ENCODE measurements at regions not wholly inside any gene's neighbourhood (a gene's known extent, or its start where the extent isn't known, plus 50 kb on each side); places are given as distances from the start of the nearest gene placed in this dataset.

DNA sequence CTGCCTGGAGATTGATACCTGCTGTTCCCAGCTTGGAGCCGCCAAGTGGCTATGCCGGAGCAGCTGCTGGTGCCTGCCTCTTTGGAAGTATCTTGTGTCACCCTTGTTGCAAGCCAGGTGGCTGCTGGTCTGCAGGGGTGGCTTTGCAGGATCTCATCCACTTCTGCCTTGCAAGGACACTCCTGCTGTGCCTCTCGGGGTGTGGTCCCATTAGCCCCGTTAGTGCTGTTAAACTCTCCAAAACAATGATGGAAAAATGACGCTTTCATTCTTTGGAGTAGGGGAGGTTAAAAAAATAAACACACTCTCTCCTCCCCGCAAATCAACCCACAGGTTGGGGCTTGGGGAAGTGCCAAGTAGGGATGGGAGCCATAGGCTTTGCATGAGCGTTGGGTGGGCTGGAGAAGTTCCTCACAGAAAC, 352.8 kb downstream of the RNF144A start:
- H3K27me3 Mint-ChIP-seq = peaks cover 6% of the 10 kb centered on the region
- no peak overlapping the region for H3K27ac Mint-ChIP-seq
- DNase-seq = no peak
- no peaks in the 10 kb centered on the region for H3K4me1 Mint-ChIP-seq (ENCODE audit: low read depth)
- H3K4me3 Mint-ChIP-seq = no peak overlapping the region
- H3K36me3 Mint-ChIP-seq (ENCODE audit: low read depth) = no peaks in the 10 kb centered on the region
- no peaks in the 10 kb centered on the region for H3K9me3 Mint-ChIP-seq

DNA sequence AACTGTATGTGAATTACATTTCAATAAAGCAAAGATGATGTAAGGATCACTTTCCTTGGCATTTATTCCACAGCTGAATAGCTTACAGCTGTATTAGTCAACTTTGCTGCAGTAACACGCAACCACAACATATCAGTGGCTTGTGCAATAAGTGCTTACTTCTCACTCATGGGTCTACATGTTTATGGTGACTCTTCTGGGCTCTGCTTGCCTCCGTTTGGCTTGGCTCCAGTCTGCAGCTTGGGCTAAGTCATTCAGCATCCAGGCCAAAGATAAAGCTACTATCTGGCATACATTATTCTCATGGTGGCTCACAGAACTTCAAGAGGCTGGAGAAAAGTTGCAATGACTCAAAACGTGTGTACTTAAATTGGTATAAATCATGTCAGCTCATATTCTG, 355.0 kb downstream of the RNF144A start:
- H3K36me3 Mint-ChIP-seq (ENCODE audit: low read depth) = no peaks in the 10 kb centered on the region
- H3K4me3 Mint-ChIP-seq = no peak overlapping the region
- peaks cover 6% of the 10 kb centered on the region for H3K27me3 Mint-ChIP-seq
- DNase-seq = no peak
- H3K27ac Mint-ChIP-seq = no peak overlapping the region
- H3K9me3 Mint-ChIP-seq = no peaks in the 10 kb centered on the region
- H3K4me1 Mint-ChIP-seq (ENCODE audit: low read depth) = no peaks in the 10 kb centered on the region

DNA sequence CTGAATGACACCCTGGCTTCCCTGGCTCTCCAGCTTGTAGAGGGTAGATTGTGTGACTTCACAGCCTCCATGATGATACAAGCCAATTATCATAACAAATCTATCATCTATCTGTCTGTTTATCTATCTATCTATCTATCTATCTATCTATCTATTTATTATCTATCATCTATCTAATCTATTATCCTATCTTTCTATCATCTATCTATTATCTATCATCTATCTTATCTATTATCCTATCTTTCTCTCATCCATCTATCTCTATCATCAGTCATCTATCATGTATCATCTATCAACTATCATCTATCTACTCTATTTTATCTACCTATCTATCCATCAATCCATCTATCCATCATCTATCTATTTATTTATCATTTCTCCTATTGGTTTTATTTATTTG, 361.8 kb downstream of the RNF144A start:
- Mint-ChIP-seq H3K4me3 (no peak overlapping the region), H3K27me3 (peaks cover 5% of the 10 kb centered on the region), H3K36me3 (ENCODE audit: low read depth) (no peaks in the 10 kb centered on the region), H3K27ac (no peak overlapping the region), H3K9me3 (no peaks in the 10 kb centered on the region), H3K4me1 (ENCODE audit: low read depth) (no peaks in the 10 kb centered on the region)
- no peak for DNase-seq

DNA sequence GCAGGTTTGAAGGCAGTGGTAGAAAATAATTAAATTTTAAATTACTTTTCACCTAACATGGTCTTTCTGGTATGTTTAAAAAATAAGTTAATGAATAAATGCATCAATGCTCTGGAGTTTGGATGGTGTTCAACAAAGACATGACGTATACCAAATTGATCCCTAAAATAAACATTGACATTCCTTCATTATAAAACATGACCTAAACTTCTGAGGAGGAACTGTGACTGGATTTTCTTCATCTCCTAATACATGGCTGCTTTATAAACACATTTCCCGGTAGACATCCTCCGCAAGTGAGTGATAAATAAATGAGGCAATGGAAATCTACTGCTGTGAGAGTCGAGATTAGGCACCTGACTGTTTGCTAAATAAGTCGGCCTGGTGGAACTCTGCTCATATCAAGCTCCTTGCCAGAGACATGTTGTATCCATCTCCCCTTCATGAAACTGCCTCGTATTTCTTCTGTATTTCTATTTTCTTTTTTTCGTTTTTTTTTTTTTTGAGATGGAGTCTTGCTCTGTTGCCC, 362.3 kb downstream of the RNF144A start:
- no peak overlapping the region for H3K27ac Mint-ChIP-seq
- no peak for DNase-seq
- peaks cover 4% of the 10 kb centered on the region for H3K4me1 Mint-ChIP-seq (ENCODE audit: low read depth)
- no peaks in the 10 kb centered on the region for H3K36me3 Mint-ChIP-seq (ENCODE audit: low read depth)
- H3K27me3 Mint-ChIP-seq = peaks cover 2% of the 10 kb centered on the region
- no peak overlapping the region for H3K4me3 Mint-ChIP-seq
- H3K9me3 Mint-ChIP-seq = no peaks in the 10 kb centered on the region

DNA sequence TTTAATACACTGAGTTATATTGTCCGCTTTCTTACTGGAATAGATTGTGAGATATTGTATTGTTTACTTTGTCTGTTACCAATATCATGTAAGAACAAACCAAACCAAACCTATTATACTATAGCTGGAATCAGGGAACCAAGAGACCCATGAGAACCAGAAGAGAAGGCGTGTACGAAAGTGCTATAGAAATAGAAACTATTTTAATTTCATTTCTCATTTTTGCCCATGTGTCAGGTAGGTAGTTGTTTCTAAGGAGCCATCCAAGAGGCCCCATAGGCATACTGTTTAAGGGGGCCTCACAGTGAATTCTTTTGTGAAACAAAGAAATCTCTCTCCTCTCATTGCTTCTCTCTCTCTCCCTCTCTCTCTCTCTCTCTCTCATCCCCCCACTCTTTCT, 363.6 kb downstream of the RNF144A start:
- peaks cover 4% of the 10 kb centered on the region for H3K4me1 Mint-ChIP-seq (ENCODE audit: low read depth)
- H3K4me3 Mint-ChIP-seq = no peak overlapping the region
- no peaks in the 10 kb centered on the region for H3K36me3 Mint-ChIP-seq (ENCODE audit: low read depth)
- DNase-seq = no peak
- peaks cover 2% of the 10 kb centered on the region for H3K27me3 Mint-ChIP-seq
- H3K9me3 Mint-ChIP-seq = no peaks in the 10 kb centered on the region
- no peak overlapping the region for H3K27ac Mint-ChIP-seq

DNA sequence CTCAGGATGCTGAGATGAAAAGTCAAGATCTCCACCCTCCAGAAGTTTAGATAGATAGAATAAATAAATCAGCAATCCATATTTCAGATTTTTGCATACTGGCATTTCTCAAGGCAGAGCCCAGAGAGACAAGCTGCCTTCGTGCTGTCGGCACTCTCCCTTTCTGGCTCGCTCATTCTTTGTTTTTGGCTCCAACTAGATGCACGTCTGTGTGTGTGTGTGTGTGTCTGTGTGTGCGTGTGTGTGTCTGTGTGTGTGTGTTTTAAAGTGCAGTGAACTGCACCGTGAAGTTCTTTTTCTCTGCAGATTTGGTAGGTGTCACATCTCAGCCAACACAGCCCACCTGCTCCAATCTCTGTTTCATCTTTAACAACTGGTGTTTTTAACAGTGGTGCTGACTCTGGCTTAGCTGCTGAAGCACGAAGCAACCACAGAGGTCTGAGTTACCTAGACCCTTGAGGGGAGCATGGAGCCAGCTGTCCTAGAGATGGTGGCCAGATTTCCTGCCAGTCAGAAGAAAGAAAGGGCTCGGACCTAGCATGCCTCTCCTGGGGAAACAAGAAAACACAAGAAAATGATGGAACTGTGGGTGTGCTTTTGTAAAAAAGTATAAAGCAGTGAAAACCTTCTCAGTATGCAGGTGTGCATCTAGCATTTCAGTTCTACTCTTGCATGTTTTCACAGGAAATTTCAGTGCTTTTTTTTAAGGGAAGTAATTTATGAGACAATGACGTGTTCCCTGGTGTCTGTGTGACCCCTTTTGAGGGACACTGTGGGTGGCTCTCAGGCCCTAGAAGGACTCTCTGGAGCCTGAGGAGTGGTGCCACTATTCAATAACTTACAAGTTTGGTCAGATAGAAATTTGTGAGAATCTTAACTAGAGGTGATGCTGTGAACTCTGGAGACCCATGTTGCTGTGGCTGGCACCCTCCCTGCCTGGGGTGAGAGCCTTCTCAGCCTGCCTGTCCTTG, 364.3 kb downstream of the RNF144A start:
- Mint-ChIP-seq H3K4me3 (no peak overlapping the region), H3K27ac (no peak overlapping the region), H3K9me3 (no peaks in the 10 kb centered on the region), H3K27me3 (peaks cover 2% of the 10 kb centered on the region), H3K36me3 (ENCODE audit: low read depth) (no peaks in the 10 kb centered on the region), H3K4me1 (ENCODE audit: low read depth) (peaks cover 4% of the 10 kb centered on the region)
- DNase-seq = no peak

DNA sequence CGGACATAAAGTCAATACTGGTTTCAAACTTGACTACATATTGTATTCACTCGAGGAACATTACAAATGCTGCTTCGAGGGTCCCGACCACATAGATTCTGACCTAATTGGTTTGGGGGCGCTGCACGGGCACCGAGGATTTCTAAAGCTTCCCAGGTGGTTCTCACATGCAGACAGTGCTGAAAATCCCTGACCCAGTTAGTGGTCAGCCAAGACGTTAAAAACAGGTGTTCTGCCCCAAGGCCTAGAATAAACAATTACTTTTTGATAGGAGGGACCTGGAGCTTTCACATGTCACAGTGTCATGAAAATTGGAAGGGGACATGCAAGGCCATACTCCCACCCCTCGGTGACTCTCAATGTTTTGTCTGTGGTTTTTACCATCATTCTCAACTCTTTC, 368.9 kb downstream of the RNF144A start:
- no peak overlapping the region for H3K27ac Mint-ChIP-seq
- H3K27me3 Mint-ChIP-seq = no peaks in the 10 kb centered on the region
- peaks cover 4% of the 10 kb centered on the region for H3K4me1 Mint-ChIP-seq (ENCODE audit: low read depth)
- H3K36me3 Mint-ChIP-seq (ENCODE audit: low read depth) = no peaks in the 10 kb centered on the region
- H3K4me3 Mint-ChIP-seq = no peak overlapping the region
- H3K9me3 Mint-ChIP-seq = no peaks in the 10 kb centered on the region
- no peak for DNase-seq

DNA sequence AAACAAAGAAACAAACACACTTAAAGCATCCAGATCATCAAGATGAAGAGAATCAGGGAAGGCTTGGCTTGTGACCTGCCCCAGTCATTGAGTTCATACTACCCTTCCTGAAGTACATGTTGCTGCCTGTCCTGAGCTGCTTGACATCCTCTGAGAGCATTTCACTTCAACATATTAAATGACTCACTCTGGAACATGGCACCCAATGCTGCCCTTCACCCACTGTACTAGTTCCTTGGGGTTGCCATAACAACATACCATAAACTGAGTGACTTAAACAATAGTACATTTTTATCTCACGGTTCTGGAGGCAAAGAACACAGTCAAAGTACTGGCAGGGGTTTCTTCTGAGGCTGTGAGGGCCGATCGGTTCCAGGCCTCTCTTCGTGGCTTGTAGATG, 371.3 kb downstream of the RNF144A start:
- Mint-ChIP-seq H3K4me3 (no peak overlapping the region), H3K4me1 (ENCODE audit: low read depth) (peaks cover 4% of the 10 kb centered on the region)
- DNase-seq = no peak

DNA sequence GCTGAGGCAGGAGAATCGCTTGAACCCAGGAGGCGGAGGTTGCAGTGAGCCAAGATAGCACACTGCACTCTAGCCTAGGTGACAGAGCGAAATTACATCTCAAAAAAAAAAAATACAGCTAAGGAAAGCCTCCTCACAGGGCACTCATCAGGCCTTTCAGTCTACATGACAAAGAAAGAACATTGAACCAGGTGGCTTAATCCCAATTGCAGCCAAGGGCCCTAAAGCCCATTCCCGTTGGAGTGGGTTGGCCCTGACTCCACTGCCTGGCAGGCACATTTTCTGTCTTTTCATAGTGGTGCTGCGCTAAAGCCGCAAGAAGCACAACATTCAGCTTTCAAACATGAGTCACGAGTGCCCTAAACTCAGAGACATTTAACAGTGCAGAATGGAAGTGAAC, 372.5 kb downstream of the RNF144A start:
- H3K4me3 Mint-ChIP-seq = no peak overlapping the region
- DNase-seq = no peak
- peaks cover 2% of the 10 kb centered on the region for H3K27me3 Mint-ChIP-seq
- no peaks in the 10 kb centered on the region for H3K36me3 Mint-ChIP-seq (ENCODE audit: low read depth)
- H3K4me1 Mint-ChIP-seq (ENCODE audit: low read depth) = no peaks in the 10 kb centered on the region
- no peaks in the 10 kb centered on the region for H3K9me3 Mint-ChIP-seq
- no peak overlapping the region for H3K27ac Mint-ChIP-seq

More for the DNA sequence above, 371.3 kb downstream of the RNF144A start:
- peaks cover 2% of the 10 kb centered on the region for H3K27me3 Mint-ChIP-seq
- no peaks in the 10 kb centered on the region for H3K36me3 Mint-ChIP-seq (ENCODE audit: low read depth)
- no peaks in the 10 kb centered on the region for H3K9me3 Mint-ChIP-seq
- no peak overlapping the region for H3K27ac Mint-ChIP-seq

DNA sequence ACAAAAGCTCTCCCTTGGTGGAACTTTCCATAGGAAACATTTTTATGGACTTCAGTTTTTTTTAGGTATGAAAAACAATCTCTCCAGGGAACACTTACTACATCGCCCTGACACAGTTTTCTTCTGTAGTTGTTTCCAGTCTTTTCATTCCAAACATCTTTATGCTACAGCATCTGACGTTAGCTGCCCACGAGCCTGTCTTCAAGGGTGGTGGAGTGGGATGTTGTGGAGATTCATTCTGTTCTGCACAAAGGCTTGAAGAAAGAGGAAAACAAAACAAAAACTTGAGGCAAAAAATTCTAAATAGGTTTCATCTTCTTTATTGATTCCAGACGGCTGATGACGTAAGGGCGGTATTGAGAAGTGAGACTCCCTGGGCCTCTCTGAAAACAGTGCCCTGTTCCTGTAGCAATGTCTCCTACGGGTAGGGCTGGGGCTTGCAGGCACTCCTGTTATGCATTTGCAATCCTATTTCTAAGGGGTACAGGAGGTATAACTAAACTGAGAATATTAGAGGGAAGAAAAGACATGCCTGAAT, 375.0 kb downstream of the RNF144A start:
- no peak for DNase-seq
- H3K27me3 Mint-ChIP-seq = peaks cover 2% of the 10 kb centered on the region
- H3K36me3 Mint-ChIP-seq (ENCODE audit: low read depth) = no peaks in the 10 kb centered on the region
- no peak overlapping the region for H3K4me3 Mint-ChIP-seq
- no peak overlapping the region for H3K27ac Mint-ChIP-seq
- H3K9me3 Mint-ChIP-seq = no peaks in the 10 kb centered on the region
- H3K4me1 Mint-ChIP-seq (ENCODE audit: low read depth) = no peaks in the 10 kb centered on the region

DNA sequence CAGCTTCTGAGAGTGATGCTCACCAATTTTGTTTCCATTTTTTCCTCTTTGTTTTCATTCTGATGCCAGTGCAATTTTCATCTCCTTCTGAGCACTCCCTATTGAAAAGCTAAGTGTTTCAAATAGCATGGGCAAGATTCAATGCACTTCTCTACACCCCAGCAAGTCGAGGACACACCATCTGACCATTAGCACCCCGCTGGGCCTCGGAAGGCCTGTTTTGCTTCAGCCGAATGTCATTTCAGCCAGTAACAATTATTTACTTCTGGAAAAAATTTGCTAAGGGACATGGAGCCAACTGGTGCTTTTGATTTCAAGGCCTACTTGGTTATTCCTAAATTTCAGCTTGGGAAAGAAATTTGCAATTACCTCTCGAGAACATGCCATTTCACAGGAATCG, 392.4 kb downstream of the RNF144A start:
- Mint-ChIP-seq H3K27me3 (no peaks in the 10 kb centered on the region), H3K9me3 (no peaks in the 10 kb centered on the region), H3K4me1 (ENCODE audit: low read depth) (no peaks in the 10 kb centered on the region), H3K27ac (no peak overlapping the region), H3K36me3 (ENCODE audit: low read depth) (no peaks in the 10 kb centered on the region), H3K4me3 (no peak overlapping the region)
- no peak for DNase-seq

DNA sequence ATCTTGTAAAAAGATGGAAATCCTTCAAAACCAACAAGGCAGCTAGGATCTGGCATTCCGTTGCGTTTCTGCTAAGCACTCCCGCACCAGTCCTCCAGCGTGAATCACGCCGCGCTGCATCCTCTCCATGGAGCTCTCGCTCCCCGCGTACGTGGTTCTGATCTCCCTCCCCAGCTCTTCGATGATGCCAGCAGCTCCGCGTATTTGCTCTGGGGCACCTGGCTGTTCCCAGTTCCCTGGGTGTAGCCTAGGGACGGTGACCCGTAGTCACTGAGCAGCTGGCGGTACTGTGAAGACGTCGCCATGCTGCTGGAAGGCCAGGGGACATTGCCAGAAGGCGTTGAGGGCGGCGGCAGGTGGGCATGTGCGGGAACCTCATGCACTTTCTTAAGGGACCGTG, 407.5 kb downstream of the RNF144A start:
- peaks cover 28% of the 10 kb centered on the region for H3K27me3 Mint-ChIP-seq
- no peak overlapping the region for H3K4me3 Mint-ChIP-seq
- no peaks in the 10 kb centered on the region for H3K36me3 Mint-ChIP-seq (ENCODE audit: low read depth)
- no peak for DNase-seq
- H3K27ac Mint-ChIP-seq = no peak overlapping the region
- H3K9me3 Mint-ChIP-seq = no peaks in the 10 kb centered on the region
- H3K4me1 Mint-ChIP-seq (ENCODE audit: low read depth) = no peaks in the 10 kb centered on the region

DNA sequence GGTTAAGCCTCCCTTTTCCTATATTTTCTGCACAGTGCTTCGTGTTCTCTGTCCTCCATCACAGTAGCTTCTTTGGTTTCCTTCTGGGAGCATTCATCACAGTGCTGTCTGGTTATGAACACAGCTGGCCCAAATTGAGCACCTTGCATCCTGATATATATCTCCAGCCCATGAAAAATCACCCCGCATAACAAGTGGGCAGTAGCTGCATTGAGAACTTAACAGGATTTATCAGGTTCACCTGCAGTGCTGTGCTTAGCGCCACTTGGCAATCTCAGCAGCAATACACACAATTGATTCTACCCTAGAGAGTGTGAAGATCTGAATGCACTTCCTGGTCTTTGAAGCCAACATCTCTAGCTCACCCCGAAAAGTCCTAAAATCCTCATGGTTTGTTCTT, 408.0 kb downstream of the RNF144A start:
- Mint-ChIP-seq H3K36me3 (ENCODE audit: low read depth) (no peaks in the 10 kb centered on the region), H3K27ac (no peak overlapping the region), H3K4me1 (ENCODE audit: low read depth) (no peaks in the 10 kb centered on the region), H3K9me3 (no peaks in the 10 kb centered on the region), H3K4me3 (no peak overlapping the region), H3K27me3 (peaks cover 24% of the 10 kb centered on the region)
- DNase-seq = no peak

DNA sequence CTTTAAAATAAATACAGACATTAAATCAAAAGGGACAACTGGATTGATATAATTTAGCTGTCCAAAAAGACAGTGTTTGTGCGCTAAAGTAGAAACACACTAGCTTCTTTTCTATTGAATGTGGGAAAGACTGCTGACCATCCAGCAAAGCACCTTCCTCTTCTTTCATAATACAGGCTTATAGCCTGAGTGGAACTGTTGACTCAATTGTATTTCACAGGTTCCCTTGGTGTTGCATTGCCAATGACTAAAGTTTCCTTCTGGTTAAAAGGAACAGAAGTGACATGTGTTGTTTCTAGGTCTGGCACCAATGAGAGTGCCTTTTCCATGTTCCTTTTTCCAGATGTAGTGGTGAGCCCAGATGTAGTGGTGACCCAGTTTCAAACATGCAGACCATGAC, 412.3 kb downstream of the RNF144A start:
- peaks cover 4% of the 10 kb centered on the region for H3K27me3 Mint-ChIP-seq
- H3K9me3 Mint-ChIP-seq = no peaks in the 10 kb centered on the region
- no peak overlapping the region for H3K27ac Mint-ChIP-seq

DNA sequence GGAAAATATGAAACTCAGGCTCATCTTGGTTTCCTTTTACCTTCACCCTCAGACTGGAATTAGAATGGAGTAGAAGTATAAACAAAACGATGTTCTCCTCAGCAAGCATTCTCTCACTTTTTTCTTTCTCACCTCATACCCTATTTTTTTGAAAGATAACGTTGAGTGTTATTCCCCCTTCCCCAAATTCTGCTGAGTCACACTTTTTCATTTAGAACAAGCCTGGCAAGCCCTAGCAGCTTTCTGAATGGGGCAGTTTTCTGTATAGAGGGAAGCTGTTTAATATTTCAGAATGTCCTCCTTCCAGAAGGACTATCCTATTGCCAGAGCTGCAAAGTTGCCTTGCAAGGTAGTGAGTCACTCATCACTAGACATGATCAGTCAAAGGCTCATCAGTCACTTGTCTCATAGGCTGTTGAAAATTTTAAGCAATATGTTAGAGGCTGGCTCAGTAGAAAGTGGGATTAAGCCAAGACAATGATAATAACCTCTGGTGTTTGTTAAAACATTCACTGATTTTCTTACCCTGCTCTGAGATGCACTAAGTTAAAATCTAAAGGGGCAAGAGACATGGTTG, 416.1 kb downstream of the RNF144A start:
- Mint-ChIP-seq H3K4me1 (ENCODE audit: low read depth) (no peaks in the 10 kb centered on the region), H3K9me3 (no peaks in the 10 kb centered on the region), H3K27me3 (peaks cover 14% of the 10 kb centered on the region), H3K36me3 (ENCODE audit: low read depth) (no peaks in the 10 kb centered on the region), H3K4me3 (no peak overlapping the region), H3K27ac (no peak overlapping the region)
- DNase-seq = no peak

More for the DNA sequence above, 412.3 kb downstream of the RNF144A start:
- Mint-ChIP-seq H3K4me3 (no peak overlapping the region), H3K36me3 (ENCODE audit: low read depth) (no peaks in the 10 kb centered on the region), H3K4me1 (ENCODE audit: low read depth) (no peaks in the 10 kb centered on the region)
- no peak for DNase-seq

Measured in activated T-cell treated with anti-CD3 and anti-CD28 coated beads, Interleukin-2, amount 50 U/mL, for 24 hours (primary cell).